Tibial nerve (tissue), 3 donors: ENCODE measurements at regions not wholly inside any gene's neighbourhood (a gene's known extent, or its start where the extent isn't known, plus 50 kb on each side); places are given as distances from the start of the nearest gene placed in this dataset.

ENCODE experiments used
- POLR2A ChIP-seq, 2 donors: fragments of 450-650 bp; IDR thresholded peaks; one replicate each; pipeline ENCODE4 v1.6.1; 2017; ENCODE audit warnings: antibody characterized with exemption in 2 of 2, mild to moderate bottlenecking in 2 of 2, moderate library complexity in 2 of 2
- TF ChIP-seq, protein P1 (sequence below), 5 experiments: fragments of 200-600 bp in 3 of 5; fragments of 450-650 bp in 2 of 5; sonication (generic) in 3 of 5; IDR thresholded peaks; one replicate each; pipeline ENCODE4 v1.5.1; 2016 to 2019; ENCODE audit warnings: antibody characterized with exemption in 5 of 5, mild to moderate bottlenecking in 3 of 5, moderate library complexity in 2 of 5

GRCh38 chr1:97996880-97997279, 76.0 kb upstream of the DPYD start:
- TF ChIP-seq POLR2A (IDR thresholded peaks at IDR 0.05) = no peak
- TF ChIP-seq, protein P1, sequence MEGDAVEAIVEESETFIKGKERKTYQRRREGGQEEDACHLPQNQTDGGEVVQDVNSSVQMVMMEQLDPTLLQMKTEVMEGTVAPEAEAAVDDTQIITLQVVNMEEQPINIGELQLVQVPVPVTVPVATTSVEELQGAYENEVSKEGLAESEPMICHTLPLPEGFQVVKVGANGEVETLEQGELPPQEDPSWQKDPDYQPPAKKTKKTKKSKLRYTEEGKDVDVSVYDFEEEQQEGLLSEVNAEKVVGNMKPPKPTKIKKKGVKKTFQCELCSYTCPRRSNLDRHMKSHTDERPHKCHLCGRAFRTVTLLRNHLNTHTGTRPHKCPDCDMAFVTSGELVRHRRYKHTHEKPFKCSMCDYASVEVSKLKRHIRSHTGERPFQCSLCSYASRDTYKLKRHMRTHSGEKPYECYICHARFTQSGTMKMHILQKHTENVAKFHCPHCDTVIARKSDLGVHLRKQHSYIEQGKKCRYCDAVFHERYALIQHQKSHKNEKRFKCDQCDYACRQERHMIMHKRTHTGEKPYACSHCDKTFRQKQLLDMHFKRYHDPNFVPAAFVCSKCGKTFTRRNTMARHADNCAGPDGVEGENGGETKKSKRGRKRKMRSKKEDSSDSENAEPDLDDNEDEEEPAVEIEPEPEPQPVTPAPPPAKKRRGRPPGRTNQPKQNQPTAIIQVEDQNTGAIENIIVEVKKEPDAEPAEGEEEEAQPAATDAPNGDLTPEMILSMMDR (IDR thresholded peaks at IDR 0.05) = no peak
